Upper lobe of left lung (tissue), 4 donors: ENCODE measurements at regions not wholly inside any gene's neighbourhood (a gene's known extent, or its start where the extent isn't known, plus 50 kb on each side); places are given as distances from the start of the nearest gene placed in this dataset.

ENCODE experiments used
- CTCF ChIP-seq, 6 experiments: fragments of 450-650 bp in 4 of 6; fragments of 200-600 bp in 2 of 6; sonication (generic) in 2 of 6; IDR thresholded peaks; one replicate each; pipeline ENCODE4 v1.5.1; 2016 to 2019; ENCODE audit warnings: antibody characterized with exemption in 6 of 6
- POLR2A ChIP-seq, 4 donors: fragments of 450-650 bp; IDR thresholded peaks; one replicate each; pipeline ENCODE4 v1.5.1; 2016 to 2017; ENCODE audit warnings: antibody characterized with exemption in 4 of 4, mild to moderate bottlenecking in 2 of 4
- POLR2AphosphoS5 ChIP-seq, 2 donors: sonication (generic); formaldehyde crosslinking; IDR thresholded peaks; one replicate each; pipeline ENCODE4 v1.5.1; 2017; ENCODE audit warnings: antibody characterized with exemption in 2 of 2

- TF ChIP-seq POLR2A (IDR thresholded peaks at IDR 0.05) (no peak), CTCF (IDR thresholded peaks at IDR 0.05) (no peak), POLR2AphosphoS5 (IDR thresholded peaks at IDR 0.05) (no peak)
Measured at GRCh38 chr14:31963587-31963986, 113.5 kb upstream of the ARHGAP5 start.
